ENCODE measurements at regions not wholly inside any gene's neighbourhood (a gene's known extent, or its start where the extent isn't known, plus 50 kb on each side); places are given as distances from the start of the nearest gene placed in this dataset.

- TF ChIP-seq, protein P1, sequence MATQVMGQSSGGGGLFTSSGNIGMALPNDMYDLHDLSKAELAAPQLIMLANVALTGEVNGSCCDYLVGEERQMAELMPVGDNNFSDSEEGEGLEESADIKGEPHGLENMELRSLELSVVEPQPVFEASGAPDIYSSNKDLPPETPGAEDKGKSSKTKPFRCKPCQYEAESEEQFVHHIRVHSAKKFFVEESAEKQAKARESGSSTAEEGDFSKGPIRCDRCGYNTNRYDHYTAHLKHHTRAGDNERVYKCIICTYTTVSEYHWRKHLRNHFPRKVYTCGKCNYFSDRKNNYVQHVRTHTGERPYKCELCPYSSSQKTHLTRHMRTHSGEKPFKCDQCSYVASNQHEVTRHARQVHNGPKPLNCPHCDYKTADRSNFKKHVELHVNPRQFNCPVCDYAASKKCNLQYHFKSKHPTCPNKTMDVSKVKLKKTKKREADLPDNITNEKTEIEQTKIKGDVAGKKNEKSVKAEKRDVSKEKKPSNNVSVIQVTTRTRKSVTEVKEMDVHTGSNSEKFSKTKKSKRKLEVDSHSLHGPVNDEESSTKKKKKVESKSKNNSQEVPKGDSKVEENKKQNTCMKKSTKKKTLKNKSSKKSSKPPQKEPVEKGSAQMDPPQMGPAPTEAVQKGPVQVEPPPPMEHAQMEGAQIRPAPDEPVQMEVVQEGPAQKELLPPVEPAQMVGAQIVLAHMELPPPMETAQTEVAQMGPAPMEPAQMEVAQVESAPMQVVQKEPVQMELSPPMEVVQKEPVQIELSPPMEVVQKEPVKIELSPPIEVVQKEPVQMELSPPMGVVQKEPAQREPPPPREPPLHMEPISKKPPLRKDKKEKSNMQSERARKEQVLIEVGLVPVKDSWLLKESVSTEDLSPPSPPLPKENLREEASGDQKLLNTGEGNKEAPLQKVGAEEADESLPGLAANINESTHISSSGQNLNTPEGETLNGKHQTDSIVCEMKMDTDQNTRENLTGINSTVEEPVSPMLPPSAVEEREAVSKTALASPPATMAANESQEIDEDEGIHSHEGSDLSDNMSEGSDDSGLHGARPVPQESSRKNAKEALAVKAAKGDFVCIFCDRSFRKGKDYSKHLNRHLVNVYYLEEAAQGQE (IDR thresholded peaks at IDR 0.05; ENCODE audit: unreplicated experiment): no peak
These were observed 1206.8 kb upstream of the NRXN1 start (continued) for GRCh38 chr2:52238782-52239181.

DNA sequence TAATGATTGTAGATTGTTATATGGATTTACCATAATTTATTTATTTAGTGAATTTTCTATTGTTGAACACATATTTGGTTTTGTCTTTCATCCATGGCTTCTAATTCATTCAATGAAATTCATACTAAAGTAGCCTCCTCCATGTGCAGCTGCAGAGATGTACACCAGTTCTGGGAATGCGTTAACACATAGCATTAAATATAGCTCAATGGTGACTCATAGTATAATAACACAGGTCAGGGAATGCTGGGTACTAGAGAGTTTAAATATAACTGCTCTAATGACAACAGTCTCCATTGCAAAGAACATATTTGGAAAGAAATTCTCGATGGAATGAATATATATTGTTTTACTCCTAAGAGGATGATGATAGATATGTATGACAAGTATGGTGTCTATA is 1190.2 kb upstream of the NRXN1 start:
- no peak overlapping the region for H3K27ac Mint-ChIP-seq
- no peak overlapping the region for H3K4me3 ChIP-seq
- no peaks in the 10 kb centered on the region for H3K27me3 Mint-ChIP-seq (ENCODE audit: insufficient read depth, low read depth, poor library complexity)
- H3K36me3 Mint-ChIP-seq (ENCODE audit: low read depth): no peaks in the 10 kb centered on the region
- no peaks in the 10 kb centered on the region for H3K36me3 ChIP-seq (ENCODE audit: insufficient read depth)
- H3K79me2 ChIP-seq (replicated peaks; ENCODE audit: insufficient read depth): no peaks in the 10 kb centered on the region
- no peaks in the 10 kb centered on the region for H3K4me1 Mint-ChIP-seq
- no peak overlapping the region for H3K4me2 ChIP-seq
- H3K9me2 ChIP-seq (ENCODE audit: insufficient read depth): peaks cover 3% of the 10 kb centered on the region; the same call in 1 of the 2 replicates
- no peak overlapping the region for H3K27ac ChIP-seq (ENCODE audit: low read depth)
- TF ChIP-seq, protein P1 (IDR thresholded peaks at IDR 0.05; ENCODE audit: unreplicated experiment): no peak
- no peaks in the 10 kb centered on the region for H4K20me1 ChIP-seq (replicated peaks; ENCODE audit: insufficient read depth)
- H3K4me3 Mint-ChIP-seq: no peak overlapping the region
- no peaks in the 10 kb centered on the region for H3F3A ChIP-seq (replicated peaks; ENCODE audit: low read depth)
- ATAC-seq (no peak), DNase-seq (ENCODE audit: low spot score) (no peak)
- no peak overlapping the region for H2AFZ ChIP-seq
- no peaks in the 10 kb centered on the region for H3K4me1 ChIP-seq (ENCODE audit: insufficient read depth)
- H3K27me3 ChIP-seq (ENCODE audit: insufficient read depth): no peaks in the 10 kb centered on the region
- no peaks in the 10 kb centered on the region for H3K9me3 Mint-ChIP-seq

GRCh38 chr2:52220393-52220792 is 1188.5 kb upstream of the NRXN1 start:
- no peaks in the 10 kb centered on the region for H3F3A ChIP-seq (replicated peaks; ENCODE audit: low read depth)
- Mint-ChIP-seq H3K4me1 (no peaks in the 10 kb centered on the region), H3K27ac (no peak overlapping the region), H3K36me3 (ENCODE audit: low read depth) (no peaks in the 10 kb centered on the region), H3K9me3 (no peaks in the 10 kb centered on the region), H3K27me3 (ENCODE audit: insufficient read depth, low read depth, poor library complexity) (no peaks in the 10 kb centered on the region), H3K4me3 (no peak overlapping the region)
- DNase-seq (ENCODE audit: low spot score): no peak
- no peak overlapping the region for H3K4me2 ChIP-seq
- peak overlapping the region; percentile 48; the same call in 1 of the 2 replicates for H2AFZ ChIP-seq
- no peaks in the 10 kb centered on the region for H3K36me3 ChIP-seq (ENCODE audit: insufficient read depth)
- H4K20me1 ChIP-seq (replicated peaks; ENCODE audit: insufficient read depth): no peaks in the 10 kb centered on the region
- no peaks in the 10 kb centered on the region for H3K27me3 ChIP-seq (ENCODE audit: insufficient read depth)
- H3K4me1 ChIP-seq (ENCODE audit: insufficient read depth): no peaks in the 10 kb centered on the region
- peaks cover 3% of the 10 kb centered on the region; the same call in 1 of the 2 replicates for H3K9me2 ChIP-seq (ENCODE audit: insufficient read depth)
- H3K4me3 ChIP-seq: no peak overlapping the region
- ATAC-seq: no peak
- H3K79me2 ChIP-seq (replicated peaks; ENCODE audit: insufficient read depth): no peaks in the 10 kb centered on the region
- H3K27ac ChIP-seq (ENCODE audit: low read depth): no peak overlapping the region
- TF ChIP-seq CREB1 (CRISPR knock-in tag; IDR thresholded peaks at IDR 0.05; ENCODE audit: low read depth): no peak
- TF ChIP-seq POLR2AphosphoS5 (IDR thresholded peaks at IDR 0.05; ENCODE audit: low read depth): no peak
- TF ChIP-seq ETS1 (IDR thresholded peaks at IDR 0.05): no peak
- no peak for TF ChIP-seq EZH2 (IDR thresholded peaks at IDR 0.05; ENCODE audit: low read depth, unreplicated experiment)

Data from GM23338 (cell line).